Ovary (tissue), 3 donors: ENCODE measurements at regions not wholly inside any gene's neighbourhood (a gene's known extent, or its start where the extent isn't known, plus 50 kb on each side); places are given as distances from the start of the nearest gene placed in this dataset.

Experiments used
- POLR2A ChIP-seq: fragments of 450-650 bp; IDR thresholded peaks from one replicate; pipeline ENCODE4 v1.6.1; 2017; ENCODE audit warnings: antibody characterized with exemption, mild to moderate bottlenecking, moderate library complexity
- TF ChIP-seq, protein P1 (sequence below), 3 donors: fragments of 450-650 bp in 2 of 3; fragments of 200-600 bp in 1 of 3; IDR thresholded peaks; one replicate each; pipeline versions ENCODE4 v1.5.1 to v1.8.0; 2016 to 2022; ENCODE audit warnings: antibody characterized with exemption in 3 of 3, mild to moderate bottlenecking in 1 of 3
- donor health status: DM: no; HTN: no; CAD: no.

DNA sequence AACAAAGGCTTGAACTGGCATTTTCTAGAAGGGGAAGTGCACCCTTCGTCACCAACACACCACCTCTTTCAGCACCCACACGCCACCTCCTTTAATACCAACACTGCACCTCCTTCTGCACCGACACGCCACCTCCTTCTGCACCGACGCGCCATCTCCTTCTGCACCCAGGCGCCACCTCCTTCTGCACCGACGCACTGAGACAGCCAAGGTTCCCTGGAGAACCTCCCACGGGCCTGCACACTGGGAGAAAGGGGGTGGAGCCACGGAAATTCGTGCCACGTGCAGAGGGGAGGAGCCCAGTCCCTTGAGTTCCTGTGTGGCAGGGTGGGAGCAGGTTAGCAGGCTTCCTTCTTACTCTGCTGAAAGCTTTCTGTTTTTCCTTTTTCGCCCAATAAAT, 327.9 kb upstream of the C1orf174 start:
- TF ChIP-seq, protein P1, sequence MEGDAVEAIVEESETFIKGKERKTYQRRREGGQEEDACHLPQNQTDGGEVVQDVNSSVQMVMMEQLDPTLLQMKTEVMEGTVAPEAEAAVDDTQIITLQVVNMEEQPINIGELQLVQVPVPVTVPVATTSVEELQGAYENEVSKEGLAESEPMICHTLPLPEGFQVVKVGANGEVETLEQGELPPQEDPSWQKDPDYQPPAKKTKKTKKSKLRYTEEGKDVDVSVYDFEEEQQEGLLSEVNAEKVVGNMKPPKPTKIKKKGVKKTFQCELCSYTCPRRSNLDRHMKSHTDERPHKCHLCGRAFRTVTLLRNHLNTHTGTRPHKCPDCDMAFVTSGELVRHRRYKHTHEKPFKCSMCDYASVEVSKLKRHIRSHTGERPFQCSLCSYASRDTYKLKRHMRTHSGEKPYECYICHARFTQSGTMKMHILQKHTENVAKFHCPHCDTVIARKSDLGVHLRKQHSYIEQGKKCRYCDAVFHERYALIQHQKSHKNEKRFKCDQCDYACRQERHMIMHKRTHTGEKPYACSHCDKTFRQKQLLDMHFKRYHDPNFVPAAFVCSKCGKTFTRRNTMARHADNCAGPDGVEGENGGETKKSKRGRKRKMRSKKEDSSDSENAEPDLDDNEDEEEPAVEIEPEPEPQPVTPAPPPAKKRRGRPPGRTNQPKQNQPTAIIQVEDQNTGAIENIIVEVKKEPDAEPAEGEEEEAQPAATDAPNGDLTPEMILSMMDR (IDR thresholded peaks at IDR 0.05): no peak
- TF ChIP-seq POLR2A: no peak
